Amniotic stem cell (primary cell): ENCODE measurements at regions not wholly inside any gene's neighbourhood (a gene's known extent, or its start where the extent isn't known, plus 50 kb on each side); places are given as distances from the start of the nearest gene placed in this dataset.

Experiments
- DNase-seq: peaks from one replicate; lab custom pipeline; 2025; lab: John Stamatoyannopoulos, UW

DNA sequence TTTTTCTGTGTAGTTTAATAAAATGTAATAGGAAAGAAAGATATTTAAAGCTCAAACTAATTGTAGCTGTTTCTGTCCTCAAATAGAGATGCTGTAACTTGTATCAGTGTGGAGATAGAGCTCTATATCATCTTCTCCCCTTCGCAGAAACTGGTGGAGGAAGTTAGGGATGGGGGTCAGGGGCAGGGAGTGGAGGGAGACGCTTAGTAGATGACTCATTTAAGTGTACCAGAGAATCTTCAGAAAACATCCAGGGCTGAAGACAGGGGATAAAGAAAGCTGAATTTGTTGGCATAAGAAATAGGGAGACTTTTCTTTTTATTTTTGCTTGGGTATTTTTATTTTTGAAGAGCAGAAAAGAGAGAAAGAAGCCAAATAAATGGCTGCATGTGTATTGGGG, 282.6 kb upstream of the DPYD start:
- DNase-seq = no peak

DNA sequence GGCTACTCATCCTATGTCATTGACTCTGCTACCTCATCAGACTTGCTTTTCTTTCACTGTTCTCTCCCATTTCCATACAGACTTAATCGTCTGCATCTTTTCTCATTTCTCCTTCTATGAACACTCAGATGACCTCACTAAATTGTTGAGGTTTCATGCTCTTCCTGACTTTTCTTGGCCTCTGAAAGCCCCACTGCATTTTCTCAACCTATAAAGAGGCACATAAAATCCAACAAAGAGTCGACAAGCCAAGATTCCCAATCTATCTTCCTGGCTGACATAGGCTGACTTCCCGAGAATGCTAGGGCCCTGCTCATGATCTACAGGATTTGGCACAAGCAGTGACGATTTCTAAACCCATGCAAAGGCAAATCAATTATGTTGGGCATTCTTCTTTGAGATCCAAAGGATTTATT, 280.8 kb upstream of the DPYD start:
- DNase-seq = no peak

DNA sequence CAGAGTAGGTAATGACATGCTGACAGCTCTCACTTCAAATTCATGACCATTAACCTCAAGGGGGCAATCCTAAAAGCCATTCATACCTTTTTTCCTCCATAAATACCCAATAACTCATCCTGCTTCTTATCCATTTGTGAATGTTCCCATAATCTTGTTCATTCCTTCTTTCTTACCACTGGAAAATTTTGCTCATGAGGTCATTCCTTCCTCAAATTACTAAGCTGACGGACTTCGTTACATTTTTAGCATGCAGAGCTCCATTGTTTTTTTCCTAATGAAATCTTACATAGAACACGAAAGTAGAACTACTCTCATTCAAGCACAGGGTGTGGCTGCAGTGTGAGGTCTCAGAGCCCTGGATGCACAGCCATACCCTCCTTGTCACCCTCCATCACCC, 276.5 kb upstream of the DPYD start:
- no peak for DNase-seq

DNA sequence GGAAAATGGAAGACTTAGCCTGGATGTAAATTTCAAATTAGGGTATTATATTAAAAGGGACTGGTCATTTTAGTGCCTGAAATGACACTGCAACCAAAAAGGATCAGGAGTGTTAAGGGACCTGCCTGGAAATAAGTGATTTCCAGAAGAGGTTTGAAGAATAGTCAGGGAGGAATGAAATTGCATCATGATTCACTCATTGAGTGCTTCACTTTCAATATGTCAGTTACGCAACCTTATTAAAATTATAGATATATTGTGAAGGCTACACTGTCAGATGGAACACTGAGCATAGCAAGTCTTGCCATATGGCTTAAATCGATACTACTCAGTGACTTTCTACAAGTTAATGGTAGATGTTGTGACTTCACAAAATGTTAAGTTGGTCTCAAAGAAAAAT, 275.2 kb upstream of the DPYD start:
- no peak for DNase-seq

DNA sequence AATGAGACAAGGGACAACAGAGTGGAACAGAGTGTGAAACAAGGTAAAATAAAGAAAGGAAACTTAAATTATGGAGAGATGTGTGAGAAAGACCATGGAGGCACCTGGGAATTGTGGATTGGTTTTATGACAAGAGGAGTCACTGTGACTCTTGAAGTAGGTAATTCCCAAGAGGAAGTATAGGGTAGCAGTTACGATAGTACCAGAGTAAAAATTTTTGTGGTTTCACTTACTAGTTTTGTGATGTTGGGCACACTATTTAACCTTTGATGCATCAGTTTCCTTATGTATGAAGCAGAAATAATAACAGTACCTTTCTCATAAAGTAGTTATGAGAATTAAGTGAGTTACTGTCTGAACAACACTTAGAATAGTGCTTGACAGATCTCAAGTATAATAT, 267.9 kb upstream of the DPYD start:
- no peak for DNase-seq

DNA sequence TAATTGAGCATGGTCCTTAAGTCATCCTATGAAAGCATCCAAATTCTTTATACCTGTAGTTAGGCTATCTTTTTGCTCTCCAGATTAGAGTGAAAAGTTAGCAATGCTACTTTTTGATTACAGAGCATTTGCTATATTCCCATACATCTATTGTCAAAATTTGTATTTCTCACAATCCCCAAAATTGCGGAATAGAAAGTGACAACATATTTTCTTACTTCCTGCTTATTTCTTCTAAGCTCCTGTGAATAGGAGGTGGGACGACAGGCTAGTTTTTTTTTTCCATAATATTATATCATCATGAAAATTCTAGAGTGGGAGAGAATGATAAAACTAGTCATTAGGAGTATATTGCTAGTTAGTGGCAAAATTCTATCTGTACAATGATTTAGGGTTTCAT, 264.0 kb upstream of the DPYD start:
- no peak for DNase-seq

DNA sequence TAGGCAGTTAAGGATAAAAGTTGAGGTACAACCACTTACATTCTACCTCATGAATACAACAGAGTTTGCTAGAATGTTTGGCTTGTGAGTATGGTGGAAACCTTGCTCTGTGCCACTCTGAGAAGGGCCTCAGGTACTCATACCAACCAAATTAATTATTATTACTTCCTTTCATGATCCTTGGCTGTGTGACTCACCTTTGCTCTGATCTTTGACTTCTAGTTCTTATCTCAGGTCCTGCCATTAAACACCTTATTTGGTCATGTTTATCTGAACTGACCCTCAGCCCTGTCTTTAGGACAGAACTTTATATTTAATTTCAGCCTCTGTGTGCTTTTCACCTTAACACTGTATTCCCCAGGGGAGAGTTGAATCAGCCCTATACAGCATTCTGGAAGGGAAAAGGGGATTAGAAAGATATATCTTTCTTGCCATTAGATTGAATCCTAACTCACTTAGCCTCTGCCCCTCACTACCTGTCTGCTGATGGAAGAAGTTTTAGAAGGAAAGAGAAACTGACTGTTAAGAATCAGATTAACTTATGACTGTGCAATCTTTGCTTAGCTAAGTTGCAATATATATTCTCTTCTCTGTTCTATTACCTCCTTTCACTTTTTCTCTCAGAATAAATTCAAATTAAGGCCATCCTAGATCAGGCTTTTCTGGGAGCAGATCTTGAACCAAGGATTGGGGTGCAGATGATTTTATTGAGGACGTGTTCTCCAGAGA, 260.4 kb upstream of the DPYD start:
- DNase-seq = no peak

DNA sequence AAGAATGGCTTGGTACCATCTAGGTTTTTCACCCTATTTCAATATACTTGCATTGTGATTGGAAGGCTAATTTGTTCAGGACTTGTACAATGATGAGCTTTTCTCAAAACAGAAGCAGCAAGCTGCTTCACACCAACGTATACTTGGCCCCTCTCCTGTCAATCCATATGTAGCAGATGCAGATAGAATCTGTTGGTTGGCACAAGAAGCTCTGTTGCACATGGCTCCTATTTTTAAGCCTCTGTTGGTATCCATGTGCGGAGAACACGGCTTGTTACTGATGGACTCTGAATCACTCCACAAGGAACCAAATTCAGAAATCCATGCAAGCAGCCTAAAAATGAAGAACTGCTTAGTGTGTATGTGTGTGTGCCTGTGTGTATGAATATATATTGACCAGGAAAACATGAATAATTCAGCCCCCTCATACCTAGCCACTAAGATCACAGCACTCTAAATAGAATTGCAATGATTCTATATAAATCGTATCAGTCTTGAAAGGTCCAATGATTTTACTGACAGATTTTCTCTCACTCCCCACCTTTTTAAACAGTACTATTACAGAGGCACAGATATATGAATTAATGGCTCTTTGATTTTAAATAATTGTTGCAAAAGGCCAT, 258.4 kb upstream of the DPYD start:
- DNase-seq = no peak

DNA sequence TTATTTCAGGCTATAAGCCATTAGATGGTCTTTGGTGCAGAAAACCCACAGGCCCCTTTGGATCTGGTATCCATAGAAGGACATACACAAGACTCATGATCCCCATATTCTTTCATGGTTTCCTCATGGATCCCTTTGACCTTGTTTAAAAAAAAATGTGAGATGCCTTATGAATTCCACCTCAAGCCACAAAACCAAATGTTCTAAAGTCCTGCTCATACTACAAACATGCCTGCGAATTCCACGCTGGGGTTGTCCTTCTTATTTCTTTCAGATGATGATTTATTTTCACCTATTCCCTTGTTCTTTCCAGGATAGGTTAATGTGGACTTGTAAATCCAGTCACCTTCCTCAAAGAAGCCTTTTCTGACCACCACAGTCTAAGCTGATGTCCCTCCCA, 256.9 kb upstream of the DPYD start:
- no peak for DNase-seq

DNA sequence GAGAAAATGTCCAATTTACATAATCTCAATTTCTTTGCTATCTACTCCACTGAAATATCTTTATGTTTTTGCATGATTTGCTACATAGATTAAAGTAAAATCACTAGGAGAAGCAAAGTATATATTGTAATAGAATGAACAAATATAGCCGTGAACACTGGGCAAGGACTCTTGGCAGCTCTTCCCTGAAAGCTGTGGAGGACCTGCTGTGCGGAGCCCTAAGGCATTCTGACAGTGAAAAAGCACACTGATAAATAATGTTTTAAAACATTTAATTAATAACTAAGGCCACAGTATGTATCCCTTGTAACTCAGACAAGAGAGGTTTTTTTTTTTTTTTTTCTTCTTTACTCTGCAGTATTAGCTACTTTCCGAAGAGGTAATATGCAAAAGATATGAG, 256.1 kb upstream of the DPYD start:
- DNase-seq = no peak

DNA sequence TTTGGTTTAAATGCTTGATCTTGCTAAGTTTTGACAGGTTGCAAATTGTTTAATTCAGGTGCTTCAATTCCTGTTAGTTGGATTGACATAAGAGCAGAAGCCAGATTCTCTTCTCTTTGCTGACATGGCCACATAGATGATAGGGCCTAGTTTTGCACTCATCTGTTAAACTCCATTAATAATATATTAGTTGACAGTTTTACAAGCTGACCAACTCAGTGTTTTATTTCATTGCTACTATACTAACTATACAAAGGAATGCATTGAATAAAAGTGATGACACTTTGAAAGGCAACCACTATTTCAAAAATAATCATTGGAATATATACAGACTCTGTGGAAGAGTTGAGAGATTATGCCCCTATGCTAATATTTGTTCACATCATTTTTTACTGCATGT, 255.6 kb upstream of the DPYD start:
- DNase-seq = no peak

DNA sequence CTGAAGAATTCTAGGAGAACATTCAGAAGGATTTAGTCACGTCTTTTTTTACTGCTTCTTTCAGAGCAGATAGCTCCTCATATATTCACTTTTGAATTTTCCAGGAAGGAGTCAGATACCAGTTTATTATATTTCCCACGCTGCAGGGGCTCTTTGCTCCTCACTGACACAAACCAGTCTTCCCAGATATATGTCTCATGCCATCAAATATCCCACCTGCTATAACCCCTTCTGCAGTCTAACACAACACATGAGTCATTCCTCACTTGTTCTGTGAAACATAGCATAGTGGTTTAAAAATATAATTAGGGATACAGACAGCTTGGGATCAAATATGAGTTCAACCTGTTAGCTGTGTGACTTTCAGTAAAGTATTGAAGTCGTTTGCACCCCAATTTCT, 251.7 kb upstream of the DPYD start:
- no peak for DNase-seq

DNA sequence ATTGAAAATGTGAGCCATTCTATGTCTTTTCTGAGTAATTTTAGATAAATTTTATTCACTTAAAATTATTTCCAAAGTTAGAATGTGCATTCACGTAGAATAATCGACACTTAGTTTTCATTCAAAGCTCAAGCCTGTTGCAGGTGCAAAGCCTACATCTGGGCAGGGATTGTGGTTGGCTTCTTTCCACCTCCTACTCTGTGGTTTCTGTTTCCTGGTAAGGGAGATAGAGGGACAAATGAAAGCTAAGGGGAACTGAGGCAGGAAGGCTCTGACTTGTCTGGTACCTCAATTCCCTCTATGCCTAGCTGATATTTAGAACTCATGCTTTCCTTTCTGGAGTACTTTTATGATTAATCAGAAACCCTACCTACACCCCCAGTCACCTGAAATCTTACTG, 251.2 kb upstream of the DPYD start:
- DNase-seq = no peak

DNA sequence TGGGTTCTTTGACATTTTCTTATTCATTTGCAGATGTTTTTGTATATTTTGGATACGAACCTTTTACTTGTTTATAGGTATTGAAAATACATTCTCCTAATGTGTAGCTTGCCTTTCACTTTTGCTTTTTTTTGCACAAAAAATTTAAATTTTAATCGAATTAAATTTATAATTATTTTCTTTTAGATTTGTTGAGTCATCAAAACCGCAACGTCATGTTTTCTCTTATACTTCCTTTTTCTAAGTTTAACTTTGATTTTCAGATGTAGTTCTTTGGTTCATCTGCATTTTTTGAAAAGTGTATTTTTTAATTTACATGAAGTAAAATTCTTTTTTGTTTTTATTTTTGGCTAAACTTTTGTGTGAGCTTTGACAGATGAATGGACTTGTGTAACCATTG, 243.7 kb upstream of the DPYD start:
- DNase-seq = no peak

DNA sequence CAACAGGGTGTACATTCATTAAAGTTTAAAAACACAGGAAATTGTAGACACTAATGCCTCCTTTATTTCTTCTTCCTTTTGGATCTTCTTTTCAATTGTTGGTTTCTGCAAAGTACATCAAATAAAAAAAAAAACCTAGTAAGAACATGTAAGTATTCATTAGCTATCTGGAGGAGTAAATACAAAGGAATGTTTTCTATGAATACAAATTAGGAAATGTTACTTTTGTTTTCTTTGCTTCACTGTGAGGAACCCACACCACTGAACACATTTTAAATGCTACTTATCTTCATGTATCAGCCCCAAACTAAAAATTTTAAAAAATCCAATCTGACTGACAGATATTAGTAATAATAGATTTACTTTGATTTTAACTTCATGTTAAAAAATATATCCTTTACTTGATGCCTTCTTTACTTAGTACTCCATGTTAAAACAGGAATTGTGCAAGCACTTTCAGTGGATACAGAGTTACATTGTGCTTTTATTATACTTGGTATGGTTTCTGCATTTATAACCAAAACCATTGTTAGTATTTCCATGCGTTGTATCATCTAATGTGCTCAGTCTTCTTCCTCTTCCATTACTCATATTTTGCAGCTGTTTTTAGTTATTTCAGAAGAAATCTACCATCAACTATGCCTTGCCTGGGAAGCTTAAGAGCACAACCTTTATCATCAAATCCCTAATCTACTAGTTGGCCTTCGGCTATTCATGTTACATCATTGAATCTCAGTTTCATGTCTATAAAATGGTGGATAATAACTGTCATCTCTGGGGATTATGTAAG, 236.9 kb upstream of the DPYD start:
- no peak for DNase-seq

DNA sequence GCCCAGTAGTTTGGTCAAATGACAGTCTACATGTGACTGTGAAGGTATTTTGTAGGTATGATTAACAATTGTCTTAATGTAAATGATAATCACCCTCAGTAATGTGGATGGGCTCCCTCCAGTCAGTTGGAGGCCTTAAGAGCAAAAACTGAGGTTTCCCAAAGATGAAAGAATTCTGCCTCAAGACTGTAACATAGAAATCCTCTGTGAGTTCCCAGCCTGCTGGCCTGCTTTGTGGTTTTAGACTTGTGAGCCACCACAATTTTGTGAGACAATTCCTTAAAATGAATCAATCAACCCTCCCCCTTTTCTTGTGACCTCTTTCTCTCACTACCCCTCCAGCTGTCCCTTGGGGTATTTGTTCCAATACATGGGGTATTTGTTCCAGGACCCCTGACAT, 226.4 kb upstream of the DPYD start:
- no peak for DNase-seq

DNA sequence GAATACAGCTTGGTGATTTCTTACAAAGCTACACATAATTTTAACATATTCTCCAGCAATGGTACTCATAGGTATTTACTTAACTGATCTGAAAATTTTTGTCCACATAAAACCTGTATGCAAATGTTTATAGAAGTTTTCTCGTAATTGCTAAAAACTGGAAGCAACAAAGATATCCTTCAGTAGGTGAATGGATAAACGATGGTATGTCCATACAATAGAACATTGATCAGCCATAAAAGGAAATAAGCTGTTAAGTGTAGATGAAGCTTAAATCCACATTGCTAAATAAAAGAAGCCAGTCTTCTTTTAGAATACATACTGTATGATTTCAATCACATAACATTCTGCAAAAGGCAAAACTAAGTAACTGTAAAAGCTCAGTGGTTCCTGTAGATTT, 224.8 kb upstream of the DPYD start:
- DNase-seq = no peak

DNA sequence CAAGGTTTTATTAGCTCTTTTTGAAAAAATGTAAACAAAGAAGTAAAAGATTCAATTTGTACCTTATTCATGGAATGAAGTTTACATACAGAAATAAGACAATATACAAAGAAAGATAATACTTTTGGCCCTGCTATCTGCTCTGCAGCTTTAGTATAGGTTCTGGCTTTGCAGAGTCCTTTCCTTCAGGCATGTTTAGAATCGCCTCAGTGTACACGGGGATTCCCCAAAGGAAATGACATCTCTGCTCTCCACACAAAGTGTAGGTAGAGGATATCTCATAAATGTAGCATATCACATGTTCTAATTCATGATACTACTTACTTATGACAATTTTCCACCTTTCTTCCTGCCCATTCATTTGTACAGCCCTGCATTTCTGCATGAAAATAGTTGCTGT, 222.6 kb upstream of the DPYD start:
- DNase-seq = no peak

DNA sequence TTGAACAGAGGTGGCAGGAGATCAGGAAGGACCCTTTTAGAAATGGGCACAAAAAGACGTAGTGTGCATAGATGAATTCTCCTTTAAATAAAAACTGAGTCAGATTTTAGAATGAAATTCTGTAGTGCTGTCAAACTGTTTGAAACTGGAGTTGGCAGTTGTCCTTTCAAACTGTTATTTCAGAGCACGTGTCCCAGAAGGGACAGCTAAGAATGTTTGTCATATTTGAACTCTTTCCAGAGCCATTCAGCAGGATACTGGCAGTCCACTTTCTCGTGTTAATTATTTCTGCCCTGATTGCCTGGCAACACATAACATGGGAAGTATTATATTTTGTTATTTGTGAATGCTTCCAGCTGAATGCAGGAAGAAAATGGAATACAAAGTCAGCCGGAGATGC, 212.3 kb upstream of the DPYD start:
- DNase-seq = no peak

DNA sequence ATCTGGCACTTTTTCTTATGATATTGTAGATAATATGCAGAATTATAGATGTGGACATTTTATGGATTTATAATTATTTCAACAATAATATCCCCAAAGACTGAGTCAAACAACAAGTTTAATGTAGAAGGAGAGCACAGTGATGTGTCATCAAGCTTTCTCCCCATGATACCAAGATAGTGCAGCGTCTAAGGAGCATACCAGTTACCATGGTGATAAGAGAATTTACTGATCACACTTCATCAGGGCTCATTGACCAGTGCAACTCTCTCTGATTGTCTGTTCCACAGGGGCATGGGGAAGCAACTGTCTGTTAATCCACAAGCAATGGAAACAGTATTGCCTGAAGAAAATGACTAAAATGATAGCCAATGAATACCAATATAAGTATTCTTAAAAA, 209.6 kb upstream of the DPYD start:
- no peak for DNase-seq

DNA sequence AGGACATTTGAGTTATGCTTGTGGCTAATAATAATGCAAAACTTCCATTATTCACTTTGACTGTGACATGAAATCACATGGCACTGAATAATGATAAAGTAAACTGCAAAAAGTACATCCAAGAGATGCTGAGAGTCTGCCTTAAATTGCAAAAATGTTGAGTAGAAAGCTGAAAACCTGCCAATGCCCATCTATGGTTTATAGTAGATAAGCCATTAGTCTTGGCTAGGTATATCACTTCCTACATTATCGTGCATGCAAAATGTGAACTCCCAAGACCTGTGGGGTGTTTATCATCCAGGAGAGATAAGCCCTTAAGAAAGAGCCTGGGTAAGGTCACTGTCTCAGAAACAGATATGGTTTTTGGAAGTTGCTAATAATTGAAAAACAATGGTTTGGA, 208.7 kb upstream of the DPYD start:
- DNase-seq = no peak

DNA sequence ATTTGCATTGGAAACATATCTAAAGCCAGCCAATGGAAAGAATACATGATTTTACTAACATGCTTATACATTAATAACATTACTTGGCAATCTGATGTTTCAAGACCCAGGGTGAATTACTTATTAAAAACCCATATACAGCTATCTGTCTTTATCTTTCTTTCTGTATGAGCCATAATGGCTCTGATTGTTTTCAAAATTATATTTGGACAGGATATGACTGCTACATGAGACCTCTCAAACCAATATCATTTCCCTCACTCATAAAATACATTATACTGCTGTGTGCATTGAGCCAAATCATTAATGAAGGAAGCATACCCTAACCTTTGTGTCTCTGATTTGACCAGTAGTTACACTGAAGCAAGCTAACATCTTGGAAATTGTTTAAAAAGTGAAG, 205.9 kb upstream of the DPYD start:
- DNase-seq = no peak

DNA sequence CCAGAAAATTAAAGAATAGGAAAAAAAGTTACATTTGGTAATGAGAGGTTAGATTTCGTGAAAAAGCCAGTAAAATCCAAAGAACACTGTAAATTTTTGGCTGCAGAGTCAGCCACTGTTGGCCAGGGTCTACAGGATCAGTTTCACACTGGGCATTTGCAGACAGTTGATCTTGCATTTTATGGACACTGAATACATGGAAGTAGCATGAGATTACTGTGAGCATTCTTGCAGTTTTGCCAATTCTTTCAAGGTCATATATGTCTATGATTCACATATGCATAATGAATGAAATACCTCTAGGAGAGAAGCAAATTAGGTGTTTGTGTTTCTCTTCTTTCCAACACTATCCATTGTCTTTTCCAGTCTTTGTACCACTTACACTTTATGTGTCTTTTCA, 200.8 kb upstream of the DPYD start:
- DNase-seq = no peak

DNA sequence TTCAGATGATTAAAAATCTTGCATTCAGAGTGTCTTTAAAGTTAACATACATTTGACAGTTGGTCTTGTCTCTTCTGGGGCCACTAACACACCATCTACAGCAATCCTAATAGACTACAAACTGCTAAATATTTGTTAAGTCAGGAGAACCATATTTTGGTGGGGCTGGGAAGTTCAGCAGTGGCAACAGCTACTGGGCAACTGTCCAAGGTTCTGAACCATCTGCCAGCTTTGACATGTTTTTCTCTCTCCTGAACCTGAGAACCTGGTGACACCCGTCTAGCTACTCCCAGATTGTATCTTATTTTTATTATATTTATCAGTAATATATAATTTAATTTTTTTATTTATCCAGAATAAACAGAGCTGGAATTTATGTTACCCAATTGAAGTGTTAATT, 199.0 kb upstream of the DPYD start:
- no peak for DNase-seq
